NCI-H2107 (cell line): ENCODE measurements at regions not wholly inside any gene's neighbourhood (a gene's known extent, or its start where the extent isn't known, plus 50 kb on each side); places are given as distances from the start of the nearest gene placed in this dataset.

Source experiments
- DNase-seq: peaks from one replicate; lab custom pipeline; 2025; lab: John Stamatoyannopoulos, UW

DNA sequence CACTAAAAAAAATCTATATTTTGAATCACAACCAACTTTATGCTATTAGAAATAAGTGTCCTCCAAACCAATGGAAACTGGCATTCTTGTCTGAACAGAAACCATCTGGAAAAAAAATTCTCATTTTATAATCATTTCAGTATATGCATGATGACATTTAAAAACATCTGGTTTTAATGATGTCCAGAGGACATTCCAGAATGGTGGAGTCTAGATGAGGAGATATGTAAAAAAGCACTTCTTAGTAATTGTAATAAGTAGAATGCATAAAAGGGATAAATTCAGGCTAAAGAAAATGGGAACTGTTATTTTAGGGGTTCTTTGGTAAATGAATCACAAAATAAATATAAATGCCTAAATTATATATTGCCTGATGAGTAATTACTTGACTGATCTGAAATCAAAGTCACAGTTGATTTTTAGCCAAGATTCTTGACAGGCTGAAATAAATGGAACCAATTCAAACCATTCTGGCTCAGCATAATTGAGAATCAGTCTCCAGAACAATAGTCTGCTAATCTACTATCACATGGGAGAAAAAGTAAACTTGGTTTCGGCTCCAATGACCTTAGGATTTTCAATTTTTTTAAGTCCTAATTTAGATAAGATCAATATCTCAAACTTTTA, 636.6 kb downstream of the FAT4 start:
- DNase-seq = no peak

DNA sequence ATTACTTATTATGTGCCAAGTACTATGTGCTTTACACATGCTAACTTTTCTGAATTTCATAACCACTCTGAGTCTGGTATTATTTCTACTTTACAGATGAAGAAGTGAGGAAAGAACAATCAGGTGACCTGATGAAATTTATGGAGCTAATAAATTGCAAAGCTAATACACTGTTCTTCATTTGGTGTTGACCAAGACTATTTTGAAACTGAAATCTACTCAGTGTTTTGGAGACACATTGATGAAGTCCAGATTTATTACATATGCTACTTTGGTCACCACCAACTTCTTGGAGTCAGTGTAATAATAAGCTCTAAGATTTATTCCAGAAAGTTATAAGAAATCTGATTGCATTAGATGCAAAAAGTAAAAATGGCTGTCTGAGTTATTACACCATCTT, 637.9 kb downstream of the FAT4 start:
- DNase-seq = no peak

- no peak for DNase-seq
Observed at GRCh38 chr4:125956276-125956675, 641.5 kb downstream of the FAT4 start.

- no peak for DNase-seq
Observed at GRCh38 chr4:125958519-125958918, 643.8 kb downstream of the FAT4 start.

- DNase-seq = no peak
Observed at GRCh38 chr4:125961626-125962025, 646.9 kb downstream of the FAT4 start.

GRCh38 chr4:125975861-125976397, 661.2 kb downstream of the FAT4 start:
- DNase-seq = no peak

GRCh38 chr4:125979950-125980349, 665.2 kb downstream of the FAT4 start:
- no peak for DNase-seq

DNA sequence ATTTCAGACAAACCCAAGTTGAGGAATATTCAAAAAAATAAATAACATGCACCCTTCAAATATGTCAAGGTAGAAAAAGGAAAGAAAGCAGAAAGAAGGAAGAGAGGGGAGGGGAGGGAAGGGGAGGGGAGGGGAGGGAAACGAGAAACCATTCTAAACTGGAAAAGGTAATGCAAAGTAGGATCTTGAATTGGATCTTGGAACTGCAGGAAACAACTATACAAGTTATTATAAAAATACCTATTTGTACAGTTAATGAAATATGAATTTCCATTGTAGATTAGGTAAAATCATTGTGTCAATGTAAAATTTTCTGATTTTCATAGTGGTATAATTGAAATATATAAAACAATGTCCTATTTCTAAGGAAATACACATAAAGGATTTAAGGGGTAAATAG, 668.4 kb downstream of the FAT4 start:
- DNase-seq = no peak

GRCh38 chr4:125985856-125986255, 671.1 kb downstream of the FAT4 start:
- DNase-seq = no peak

- DNase-seq = no peak
Observed at GRCh38 chr4:125986307-125986706, 671.6 kb downstream of the FAT4 start.

- no peak for DNase-seq
Observed at GRCh38 chr4:125988464-125988863, 673.7 kb downstream of the FAT4 start.

DNA sequence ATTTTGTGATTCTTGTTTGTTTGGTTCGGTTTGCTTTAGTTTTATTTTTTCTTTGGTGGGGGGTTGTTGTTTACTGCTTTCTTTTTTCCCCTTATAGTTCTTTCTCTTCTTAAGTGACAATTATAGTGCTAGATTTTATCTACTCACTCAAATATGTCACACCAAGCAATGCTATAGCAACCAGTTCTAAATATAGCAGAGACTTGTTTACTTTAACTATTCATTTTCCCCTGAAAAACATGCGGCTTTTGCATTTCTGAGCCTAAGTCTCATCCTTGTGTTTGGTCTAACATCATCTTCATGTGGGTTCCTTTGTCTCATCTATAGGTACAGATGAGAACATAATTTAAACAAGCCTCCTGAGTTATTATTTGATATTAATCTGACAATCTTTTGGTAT, 676.6 kb downstream of the FAT4 start:
- no peak for DNase-seq

GRCh38 chr4:125992891-125993290, 678.1 kb downstream of the FAT4 start:
- no peak for DNase-seq

DNA sequence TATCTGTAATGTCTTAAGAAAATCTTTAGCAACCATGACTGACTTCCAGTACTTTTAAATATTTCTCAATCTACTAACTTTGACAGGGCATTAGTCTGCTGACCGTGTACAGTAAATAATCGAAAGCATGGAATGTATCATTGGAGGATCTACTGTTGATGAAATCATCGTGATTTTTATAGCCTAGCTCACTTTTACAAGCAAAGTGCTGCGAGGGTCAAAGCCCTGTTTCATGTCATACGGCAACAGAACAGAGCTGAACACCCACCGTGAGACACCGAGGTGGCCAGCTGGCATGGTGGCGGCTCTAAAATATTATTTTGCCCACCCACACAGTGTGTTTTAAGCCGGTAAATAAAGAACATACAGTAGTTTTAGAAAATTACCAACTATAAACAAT, 679.3 kb downstream of the FAT4 start:
- no peak for DNase-seq

GRCh38 chr4:125994430-125994829, 679.7 kb downstream of the FAT4 start:
- DNase-seq = no peak

GRCh38 chr4:126004941-126005340, 690.2 kb downstream of the FAT4 start:
- DNase-seq = no peak

DNA sequence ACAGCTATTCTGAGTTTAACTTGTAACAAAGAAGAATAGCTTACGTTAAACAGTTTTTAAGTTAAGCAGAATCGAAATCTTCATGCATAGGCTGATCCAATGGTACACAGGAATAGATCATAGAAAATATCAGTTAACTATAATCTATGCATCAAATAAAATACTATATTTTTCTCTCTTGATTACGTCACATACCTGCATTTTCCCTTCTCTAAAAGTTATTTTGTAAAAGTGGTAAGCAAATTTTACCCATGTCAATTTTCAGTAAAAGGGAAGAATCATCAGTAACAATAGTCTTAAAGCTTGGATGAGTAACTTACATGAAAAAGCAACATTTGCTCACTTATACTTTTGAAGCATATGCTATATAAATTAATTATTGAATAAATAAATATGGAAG, 692.4 kb downstream of the FAT4 start:
- DNase-seq = no peak

DNA sequence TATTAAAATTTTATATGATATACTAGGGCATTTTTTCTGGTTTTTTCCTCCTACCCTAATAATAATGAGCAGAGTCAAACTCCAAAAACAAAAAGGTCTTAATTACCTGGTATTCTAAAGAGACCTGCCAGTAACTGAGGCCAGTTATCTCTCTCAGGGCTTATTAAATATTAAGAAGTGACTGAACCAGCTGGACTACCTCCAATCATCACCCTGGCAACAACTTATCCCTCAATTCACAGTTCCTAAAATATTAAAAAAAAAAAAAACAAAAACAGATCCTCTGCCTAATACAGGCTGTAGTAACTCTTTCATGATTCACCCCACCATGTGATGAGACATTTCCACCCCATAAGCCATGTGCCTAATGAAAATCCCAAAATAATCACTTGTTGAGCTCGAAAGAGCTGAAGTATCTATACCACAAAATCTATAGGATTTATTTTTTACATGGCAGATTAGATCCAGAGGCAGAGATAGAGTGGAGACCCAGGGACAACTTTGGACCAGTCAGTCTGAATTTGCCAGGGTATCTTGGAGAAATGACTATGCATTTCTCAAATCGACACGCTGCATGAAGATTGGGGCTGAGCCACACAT, 698.0 kb downstream of the FAT4 start:
- DNase-seq = no peak

- no peak for DNase-seq
Observed at GRCh38 chr4:126018274-126018673, 703.5 kb downstream of the FAT4 start.

DNA sequence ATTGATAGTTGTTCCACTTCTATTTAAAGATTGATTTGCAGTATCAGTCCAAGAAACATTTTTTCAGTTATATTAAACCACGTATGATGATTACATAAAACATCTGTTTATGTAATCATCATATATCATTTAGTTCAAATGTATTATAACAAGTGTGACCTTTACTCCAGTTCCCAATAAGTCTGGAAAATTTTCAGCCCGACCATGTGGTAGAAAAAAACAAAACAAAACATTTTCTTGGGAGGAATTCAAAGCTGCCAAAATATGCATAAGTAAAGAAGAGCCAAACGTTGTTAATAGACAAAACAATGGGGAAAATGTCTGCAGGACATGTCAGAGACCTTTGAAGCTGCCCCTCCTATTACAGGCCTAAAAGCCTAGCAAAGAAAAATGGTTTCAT, 709.1 kb downstream of the FAT4 start:
- no peak for DNase-seq

GRCh38 chr4:126027601-126028000, 712.8 kb downstream of the FAT4 start:
- no peak for DNase-seq

DNA sequence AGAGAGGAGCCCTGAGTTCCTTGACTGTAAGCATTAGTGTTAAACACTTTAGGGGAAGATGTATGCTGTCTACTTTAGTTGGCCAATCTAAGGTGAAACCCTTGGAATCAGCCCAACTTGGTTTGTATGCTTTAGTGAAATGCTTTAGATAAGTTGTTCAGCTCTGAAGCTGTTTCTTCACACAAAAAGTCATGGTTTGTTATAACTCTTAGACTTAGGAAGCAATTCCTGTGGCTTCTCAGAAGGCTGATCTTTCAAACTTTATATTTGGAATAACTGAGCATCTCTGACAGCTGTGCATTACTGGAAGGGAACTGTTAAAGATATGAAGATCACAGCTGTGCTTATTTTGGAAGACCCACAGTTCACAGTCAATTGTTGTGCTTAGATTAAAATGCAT, 714.1 kb downstream of the FAT4 start:
- no peak for DNase-seq

DNA sequence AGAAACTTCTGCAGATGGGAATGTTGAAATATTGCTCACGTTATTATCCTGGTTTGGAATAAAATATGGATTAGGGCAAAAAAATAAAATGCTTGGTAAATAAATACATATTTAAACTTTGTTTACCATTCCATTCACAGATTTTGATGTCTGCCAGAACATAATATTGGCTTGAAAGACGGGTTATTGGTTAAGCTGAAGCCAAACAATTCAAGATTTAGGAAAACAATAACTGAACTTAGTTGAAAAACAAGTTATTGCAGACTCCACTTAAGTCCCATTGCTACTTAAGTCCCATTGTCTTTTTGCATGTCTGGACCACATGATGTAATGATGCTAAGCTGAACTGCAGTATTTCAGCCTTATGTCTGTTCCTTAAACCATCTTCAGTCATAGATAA, 722.5 kb downstream of the FAT4 start:
- no peak for DNase-seq
